Stimulated activated CD8-positive, alpha-beta memory T cell treated with anti-CD3 and anti-CD28 coated beads, Interleukin-4, amount 100 ng/mL, for 1 hour (primary cell): ENCODE measurements at regions not wholly inside any gene's neighbourhood (a gene's known extent, or its start where the extent isn't known, plus 50 kb on each side); places are given as distances from the start of the nearest gene placed in this dataset.

Experiments used
- DNase-seq, 2 donors: peaks; one replicate each; pipeline ENCODE4 v3.0.0-alpha.2; 2020; ENCODE audit warnings: low read depth in 2 of 2, low spot score in 1 of 2

- DNase-seq: no peak
These were observed 1123.3 kb downstream of the EFNB2 start for GRCh38 chr13:105412171-105412570.

DNA sequence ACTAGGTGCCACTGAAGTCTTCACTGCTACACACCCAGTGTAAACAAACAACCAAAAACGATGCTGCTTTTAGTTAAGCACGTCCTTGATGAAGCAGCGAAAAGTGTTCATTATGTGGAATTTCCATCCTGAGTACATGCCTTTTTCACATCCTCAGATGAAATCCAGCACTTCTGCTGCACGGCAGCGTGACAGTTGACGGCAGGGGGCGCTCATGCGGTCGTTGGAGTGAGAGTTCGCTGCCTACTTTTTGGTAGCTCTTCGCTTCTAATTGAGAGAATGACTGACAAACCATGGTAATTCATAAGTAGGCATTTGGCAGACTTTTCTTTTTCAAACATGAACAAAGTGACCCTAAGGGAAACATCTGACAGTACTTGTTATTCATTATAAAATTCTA lies 1124.9 kb downstream of the EFNB2 start:
- no peak for DNase-seq

- no peak for DNase-seq
These were observed 1128.9 kb downstream of the EFNB2 start for GRCh38 chr13:105406551-105406950.

- no peak for DNase-seq
These were observed 1132.4 kb downstream of the EFNB2 start for GRCh38 chr13:105403086-105403485.

DNA sequence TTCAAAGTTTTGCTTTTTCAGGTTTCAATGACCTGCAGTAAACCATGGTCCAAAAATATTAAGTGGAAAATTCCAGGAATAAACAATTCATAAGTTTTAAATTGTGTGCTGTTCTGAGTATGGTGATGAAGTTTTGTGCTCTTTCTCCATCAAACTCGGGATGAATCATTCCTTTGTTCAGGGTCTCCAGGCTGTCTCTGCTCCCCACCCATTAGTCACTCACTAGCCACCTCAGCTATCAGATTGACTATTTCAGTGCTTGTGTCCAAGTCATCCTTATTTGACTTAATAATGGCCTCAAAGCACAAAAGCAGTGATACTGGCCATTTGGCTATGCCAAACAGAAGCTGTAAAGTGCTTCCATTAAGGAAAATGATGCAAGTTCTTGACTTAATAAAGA lies 1140.4 kb downstream of the EFNB2 start:
- no peak for DNase-seq

DNA sequence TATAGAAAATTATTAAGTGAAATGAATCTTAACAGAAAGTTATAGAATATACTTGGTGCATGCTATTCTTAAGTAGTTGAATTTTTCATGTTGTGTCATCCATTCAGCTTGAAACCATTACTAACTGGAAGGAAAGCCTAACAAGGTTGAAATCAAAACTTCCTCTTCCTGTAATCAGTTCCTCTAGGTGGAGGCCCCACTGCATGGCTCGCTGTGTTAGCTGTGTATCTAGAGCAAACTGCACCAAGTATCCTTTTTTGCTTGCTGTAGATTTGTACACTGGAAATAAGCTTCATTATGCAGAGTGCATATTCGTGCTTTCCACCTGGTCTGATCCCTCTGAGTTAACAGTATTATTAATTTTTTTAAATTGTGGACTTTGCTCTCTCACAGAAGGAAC lies 1146.1 kb downstream of the EFNB2 start:
- DNase-seq: no peak

- DNase-seq: no peak
These were observed 1158.0 kb downstream of the EFNB2 start for GRCh38 chr13:105377452-105377851.

GRCh38 chr13:105370011-105370650 lies 1165.3 kb downstream of the EFNB2 start:
- DNase-seq: no peak

- DNase-seq: no peak
These were observed 1166.7 kb downstream of the EFNB2 start for GRCh38 chr13:105368781-105369180.

- no peak for DNase-seq
These were observed 1169.6 kb downstream of the EFNB2 start for GRCh38 chr13:105365831-105366230.

GRCh38 chr13:105365021-105365550 lies 1170.4 kb downstream of the EFNB2 start:
- no peak for DNase-seq

DNA sequence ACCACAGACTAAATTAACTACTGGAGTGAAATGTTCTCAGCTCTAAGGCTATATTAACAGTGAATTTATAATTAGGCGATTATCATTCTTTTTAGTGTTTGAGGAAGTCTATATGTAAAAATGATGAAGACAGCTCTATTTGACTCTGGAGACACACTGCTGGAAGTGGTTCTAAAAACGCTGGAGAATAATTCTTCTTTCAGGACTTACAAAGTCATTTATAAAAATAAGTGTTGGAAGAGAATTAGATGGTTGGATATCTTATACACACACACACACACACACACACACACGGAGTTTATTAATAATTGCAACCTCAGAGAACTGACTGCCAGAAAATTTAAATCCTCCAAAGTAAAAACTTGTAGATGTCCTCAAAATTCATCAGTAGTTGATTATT lies 1171.3 kb downstream of the EFNB2 start:
- no peak for DNase-seq

DNA sequence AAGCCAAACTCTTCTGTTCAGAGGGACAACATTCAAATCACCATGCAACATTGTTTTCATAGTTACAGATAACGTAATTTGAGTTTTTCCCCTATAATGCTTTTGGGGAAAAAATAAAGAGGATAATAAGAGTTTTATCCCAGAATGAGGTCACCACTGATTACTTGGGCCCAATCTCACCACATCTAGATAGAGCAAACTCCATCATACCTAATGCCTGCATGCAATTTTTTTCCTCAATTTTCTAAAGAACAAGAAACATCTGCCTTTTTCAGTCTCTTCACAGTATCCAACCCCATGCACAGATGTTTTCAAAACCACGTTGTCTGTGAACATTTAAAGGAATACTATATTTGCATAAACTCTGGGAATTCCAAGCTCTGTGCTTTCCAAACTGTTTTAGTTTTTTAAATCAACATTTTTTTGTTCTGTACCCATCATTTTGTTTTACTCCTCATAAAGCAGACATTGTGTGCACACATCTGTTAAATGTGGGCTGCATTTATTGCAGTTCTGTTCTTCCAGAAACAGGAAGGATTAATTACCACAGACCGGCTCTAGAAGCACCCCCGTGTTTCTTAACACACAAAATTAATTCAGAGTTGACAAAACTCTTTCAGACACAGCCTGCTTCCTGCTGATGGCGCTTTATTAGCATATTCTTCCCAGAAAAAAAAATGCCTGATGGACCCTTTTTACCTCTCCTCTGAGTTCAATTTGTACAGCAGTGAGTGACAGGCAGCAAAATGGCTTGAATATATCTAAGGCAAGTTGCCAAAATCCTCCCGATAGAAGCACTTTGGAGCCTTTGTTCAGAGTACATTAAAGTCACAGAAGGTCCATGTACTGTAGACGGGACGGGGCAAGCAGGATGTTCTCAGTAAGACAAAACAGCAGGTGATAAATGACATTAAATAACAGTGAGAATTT lies 1171.9 kb downstream of the EFNB2 start:
- DNase-seq: no peak

DNA sequence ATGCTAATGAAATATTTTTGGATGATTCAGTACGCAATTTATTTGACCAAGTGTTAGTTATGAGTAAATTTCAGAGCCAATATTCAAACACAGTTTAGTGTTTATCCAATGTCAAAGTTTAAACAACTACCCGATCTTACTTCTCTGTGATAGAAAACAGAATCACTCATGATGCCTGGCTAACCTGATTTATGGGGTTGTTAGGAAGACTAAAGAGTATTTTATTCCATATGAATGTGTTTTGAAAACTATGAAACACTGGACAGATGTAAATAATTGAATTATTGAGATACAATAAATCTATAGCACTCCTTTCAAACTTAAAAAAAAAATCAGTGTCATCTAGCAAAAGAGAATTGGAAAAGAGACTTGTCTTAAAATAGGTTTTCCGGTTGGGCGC lies 1181.8 kb downstream of the EFNB2 start:
- DNase-seq: no peak

- DNase-seq: no peak
These were observed 1186.3 kb downstream of the EFNB2 start for GRCh38 chr13:105349082-105349723.

- no peak for DNase-seq
These were observed 1189.2 kb downstream of the EFNB2 start for GRCh38 chr13:105346141-105346775.

GRCh38 chr13:105345730-105346129 lies 1189.7 kb downstream of the EFNB2 start:
- no peak for DNase-seq

GRCh38 chr13:105345131-105345530 lies 1190.3 kb downstream of the EFNB2 start:
- DNase-seq: no peak

- no peak for DNase-seq
These were observed 1192.2 kb downstream of the EFNB2 start for GRCh38 chr13:105343134-105343806.

DNA sequence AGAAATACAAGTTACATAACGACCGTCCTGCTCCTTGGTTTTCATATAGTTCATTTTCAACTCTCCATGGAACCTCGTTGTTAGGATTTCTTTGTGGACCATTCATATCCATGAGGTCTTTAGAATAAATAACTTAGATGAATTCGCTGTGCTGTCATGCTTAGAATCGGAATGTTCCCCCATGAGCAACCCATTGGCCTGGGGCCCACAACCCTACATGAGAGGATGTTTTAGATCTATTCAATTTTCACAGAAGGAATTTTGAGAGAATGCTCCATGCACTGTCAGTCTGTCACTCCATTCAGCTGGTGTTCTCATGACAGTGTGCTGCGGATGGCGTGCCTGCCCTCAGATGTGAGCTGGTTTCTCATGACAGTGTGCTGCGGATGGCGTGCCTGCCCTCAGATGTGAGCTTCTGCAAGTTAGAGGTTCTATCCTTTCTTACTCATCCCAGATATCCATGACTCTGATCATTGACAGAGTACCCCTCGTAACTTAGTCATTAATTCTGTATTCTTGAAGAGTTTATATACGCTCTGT lies 1193.1 kb downstream of the EFNB2 start:
- no peak for DNase-seq
